SJSA1 (cell line): ENCODE measurements at regions not wholly inside any gene's neighbourhood (a gene's known extent, or its start where the extent isn't known, plus 50 kb on each side); places are given as distances from the start of the nearest gene placed in this dataset.

ENCODE experiments used
- DNase-seq, 2 experiments: peaks; one replicate each; pipeline ENCODE4 v3.0.0-alpha.2; 2015 to 2020; ENCODE audit warnings: low spot score in 2 of 2, low read depth in 1 of 2
- H3K27ac ChIP-seq: fragments of 250-450 bp; sonication (Bioruptor Pico); 2 replicates; pipeline ENCODE4 v1.5.1; 2020; ENCODE audit warnings: mild to moderate bottlenecking, moderate library complexity
- H3K27me3 ChIP-seq: fragments of 250-450 bp; sonication (Bioruptor Pico); replicated peaks from 2 replicates; pipeline ENCODE4 v1.5.1; 2020; ENCODE audit warnings: mild to moderate bottlenecking, moderate library complexity
- H3K36me3 ChIP-seq: fragments of 250-450 bp; sonication (Bioruptor Pico); 2 replicates; pipeline ENCODE4 v1.5.1; 2020; ENCODE audit warnings: mild to moderate bottlenecking
- H3K4me1 ChIP-seq: fragments of 250-450 bp; sonication (Bioruptor Pico); replicated peaks from 2 replicates; pipeline ENCODE4 v1.6.1; 2021; ENCODE audit warnings: mild to moderate bottlenecking
- H3K4me3 ChIP-seq: fragments of 250-450 bp; sonication (Bioruptor Pico); 2 replicates; pipeline ENCODE4 v1.5.1; 2020; ENCODE audit warnings: mild to moderate bottlenecking
- H3K9me3 ChIP-seq: fragments of 250-450 bp; sonication (Bioruptor Pico); replicated peaks from 2 replicates; pipeline ENCODE4 v1.5.1; 2020; ENCODE audit warnings: mild to moderate bottlenecking

DNA sequence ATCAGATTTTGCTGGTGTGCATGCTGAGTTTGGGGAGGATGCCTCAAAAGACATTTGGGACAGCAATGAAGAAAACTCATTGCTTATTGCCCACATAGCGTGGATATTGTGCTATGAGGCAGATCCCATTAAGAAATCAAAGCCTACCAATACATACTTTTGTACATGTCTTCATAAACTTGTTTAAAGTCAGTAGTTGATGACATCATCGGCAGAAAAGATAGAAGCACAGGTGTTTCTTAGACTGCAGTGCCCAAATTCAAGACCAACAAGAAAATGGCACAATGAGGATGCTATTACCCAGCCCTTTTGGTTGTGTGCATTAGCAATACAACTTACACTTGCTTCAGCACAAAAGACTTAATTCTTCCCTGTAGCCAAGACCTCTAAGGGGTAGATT is 428.7 kb upstream of the RARB start:
- Histone ChIP-seq H3K4me3 (no peak overlapping the region), H3K27me3 (no peaks in the 10 kb centered on the region), H3K9me3 (no peaks in the 10 kb centered on the region), H3K4me1 (peaks cover 23% of the 10 kb centered on the region), H3K36me3 (no peaks in the 10 kb centered on the region), H3K27ac (no peak overlapping the region)
- DNase-seq: no peak

DNA sequence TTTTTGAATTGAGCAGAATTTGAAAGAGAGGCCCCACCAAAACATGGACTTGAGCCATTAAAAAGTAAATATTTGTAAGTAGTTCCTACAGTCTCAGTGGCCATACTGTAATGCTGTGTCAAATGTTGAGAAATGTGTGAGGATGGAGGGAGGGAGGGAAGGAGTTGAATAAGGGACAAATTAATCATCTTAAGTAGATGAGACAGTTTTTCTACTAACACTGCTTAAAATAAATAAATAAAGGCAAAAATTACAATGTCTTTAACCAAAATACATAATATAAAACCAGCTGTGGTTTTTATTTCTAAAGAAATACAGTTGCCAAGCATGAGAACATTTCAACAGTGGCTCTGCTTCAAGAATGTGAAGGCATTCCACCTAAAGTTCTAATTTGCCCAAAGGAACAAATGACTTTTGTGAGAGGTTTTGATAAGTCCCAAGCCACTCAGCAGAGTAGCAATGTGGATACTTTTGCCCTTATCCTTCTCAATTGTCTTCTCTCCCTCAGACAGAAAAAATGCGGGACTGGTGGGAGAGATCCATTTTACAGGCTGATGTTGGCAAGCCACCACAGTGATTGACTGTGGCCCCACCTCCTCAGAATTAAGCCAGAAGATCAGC is 427.0 kb upstream of the RARB start:
- H3K27ac ChIP-seq: 0 out of 2 replicates have a peak overlapping the region, but pooled peaks have one; percentile 19
- peaks cover 14% of the 10 kb centered on the region for H3K4me1 ChIP-seq
- no peaks in the 10 kb centered on the region for H3K9me3 ChIP-seq
- no peaks in the 10 kb centered on the region for H3K36me3 ChIP-seq
- no peaks in the 10 kb centered on the region for H3K27me3 ChIP-seq
- DNase-seq: peak; percentile 41 to 75
- no peak overlapping the region for H3K4me3 ChIP-seq

DNA sequence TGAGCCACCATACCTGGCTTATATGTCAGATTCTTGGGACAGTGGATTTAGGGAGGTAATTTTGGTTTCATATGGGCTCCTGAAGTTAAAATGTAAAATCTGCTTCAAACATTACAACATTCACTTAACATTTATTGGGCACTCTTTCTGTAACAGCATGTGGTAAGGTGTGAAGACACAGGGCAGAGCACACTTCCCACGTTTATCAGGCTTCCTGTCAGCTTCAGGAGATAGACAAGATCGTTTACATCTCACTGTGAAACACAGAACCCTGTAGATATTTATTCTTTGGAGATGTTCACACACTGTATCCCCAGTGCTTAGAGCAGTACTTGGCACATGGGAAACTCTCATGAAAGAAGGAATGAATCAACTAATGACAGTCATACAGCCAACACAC is 426.0 kb upstream of the RARB start:
- H3K36me3 ChIP-seq: no peaks in the 10 kb centered on the region
- H3K9me3 ChIP-seq: no peaks in the 10 kb centered on the region
- peaks cover 14% of the 10 kb centered on the region for H3K4me1 ChIP-seq
- no peak for DNase-seq
- H3K4me3 ChIP-seq: no peak overlapping the region
- no peak overlapping the region for H3K27ac ChIP-seq
- H3K27me3 ChIP-seq: no peaks in the 10 kb centered on the region

DNA sequence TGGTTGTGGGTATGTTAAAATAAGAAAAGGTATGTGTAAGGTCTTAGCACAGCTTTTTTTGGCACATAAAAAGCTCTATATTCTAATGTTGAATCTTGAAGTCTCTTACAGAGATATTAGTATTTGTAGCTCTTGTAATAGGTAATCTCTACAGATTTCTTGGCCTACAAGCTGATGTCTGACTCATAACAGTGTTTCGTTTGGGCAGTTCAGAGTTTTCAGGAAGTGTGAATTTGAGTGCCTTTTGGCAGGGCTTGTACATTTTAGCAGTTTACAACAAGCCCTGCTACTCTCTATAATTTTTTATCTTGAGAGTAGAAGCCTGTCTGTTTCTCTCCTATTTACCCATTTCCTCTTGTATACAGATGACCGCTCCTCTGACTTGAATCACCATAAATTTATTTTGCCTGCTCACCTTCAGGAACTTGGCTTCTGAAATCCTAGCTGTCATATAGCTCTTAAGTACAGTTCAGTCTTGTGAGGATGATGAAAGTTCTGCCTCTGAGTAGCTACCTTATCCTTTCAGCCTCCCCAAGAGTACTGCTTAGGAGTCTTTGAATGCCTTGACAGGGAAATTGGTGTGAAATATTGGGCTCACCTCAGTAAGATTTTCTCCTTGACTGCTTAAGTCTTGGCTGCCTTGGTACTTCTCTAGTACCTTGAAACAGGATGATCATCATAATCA is 419.9 kb upstream of the RARB start:
- Histone ChIP-seq H3K4me3 (no peak overlapping the region), H3K27me3 (no peaks in the 10 kb centered on the region), H3K36me3 (no peaks in the 10 kb centered on the region), H3K27ac (no peak overlapping the region), H3K9me3 (no peaks in the 10 kb centered on the region), H3K4me1 (no peaks in the 10 kb centered on the region)
- no peak for DNase-seq

DNA sequence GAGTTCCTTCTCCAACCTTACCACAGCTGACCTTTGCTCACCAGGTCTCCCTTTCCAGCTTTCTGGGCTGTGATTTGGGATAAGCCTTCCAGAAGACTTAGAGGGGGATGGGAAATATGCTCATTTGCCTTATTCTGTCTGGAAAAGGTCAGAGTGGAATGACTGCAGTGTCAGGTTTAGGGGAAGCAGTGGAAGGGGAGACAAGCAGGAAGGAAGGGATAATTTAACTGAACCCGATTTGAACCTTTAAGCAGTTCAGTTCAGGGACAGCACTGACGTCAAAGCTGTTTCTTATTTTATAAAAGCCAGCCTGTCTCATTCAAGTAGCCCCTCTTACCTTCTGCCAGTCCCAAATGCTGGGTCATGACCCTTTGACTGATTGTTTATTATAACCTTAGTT is 418.4 kb upstream of the RARB start:
- no peaks in the 10 kb centered on the region for H3K9me3 ChIP-seq
- no peaks in the 10 kb centered on the region for H3K36me3 ChIP-seq
- DNase-seq: no peak
- H3K4me1 ChIP-seq: no peaks in the 10 kb centered on the region
- no peak overlapping the region for H3K27ac ChIP-seq
- no peaks in the 10 kb centered on the region for H3K27me3 ChIP-seq
- H3K4me3 ChIP-seq: no peak overlapping the region

DNA sequence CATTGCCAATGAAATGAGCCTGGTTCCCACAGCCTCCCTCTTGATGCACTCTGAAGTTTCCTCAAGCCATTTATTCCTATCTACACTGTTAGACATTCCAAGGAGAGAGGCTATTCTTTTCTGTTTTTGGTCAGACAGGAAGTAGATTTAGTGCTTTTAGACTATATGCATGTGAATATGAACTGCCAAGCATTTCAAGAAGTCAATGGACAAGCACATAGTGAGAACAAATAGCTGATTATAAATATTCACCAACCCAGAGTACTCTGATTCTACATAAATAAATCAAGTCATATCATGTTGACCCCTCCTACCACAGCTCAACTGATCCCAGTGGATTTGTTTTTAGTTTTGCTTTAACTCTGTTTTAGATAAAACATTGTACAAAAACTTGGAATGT is 412.5 kb upstream of the RARB start:
- no peaks in the 10 kb centered on the region for H3K9me3 ChIP-seq
- no peak for DNase-seq
- H3K27me3 ChIP-seq: no peaks in the 10 kb centered on the region
- H3K4me1 ChIP-seq: no peaks in the 10 kb centered on the region
- H3K27ac ChIP-seq: no peak overlapping the region
- no peak overlapping the region for H3K4me3 ChIP-seq
- H3K36me3 ChIP-seq: no peaks in the 10 kb centered on the region

DNA sequence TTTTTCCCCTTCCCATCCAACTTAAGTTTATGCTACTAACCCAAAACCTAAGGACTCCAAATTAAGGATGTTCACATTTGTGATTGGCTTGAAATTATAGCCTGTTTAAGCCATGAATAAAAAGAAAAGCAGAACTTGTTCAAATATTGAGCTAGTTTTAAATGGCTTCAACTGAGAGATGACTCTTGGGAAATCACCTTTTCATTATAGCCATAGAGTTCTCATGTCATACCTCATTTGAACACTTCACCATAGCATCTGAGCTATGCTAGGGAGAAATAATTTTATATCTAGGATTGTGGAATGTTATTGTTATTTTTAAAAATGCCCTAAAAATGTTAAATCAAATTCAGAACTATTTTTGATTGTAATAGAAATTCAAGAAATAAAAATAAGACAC is 409.2 kb upstream of the RARB start:
- no peak overlapping the region for H3K27ac ChIP-seq
- no peak overlapping the region for H3K4me3 ChIP-seq
- no peaks in the 10 kb centered on the region for H3K9me3 ChIP-seq
- no peaks in the 10 kb centered on the region for H3K27me3 ChIP-seq
- peaks cover 5% of the 10 kb centered on the region; the same call in 1 of the 2 replicates for H3K4me1 ChIP-seq
- DNase-seq: no peak
- no peaks in the 10 kb centered on the region for H3K36me3 ChIP-seq

DNA sequence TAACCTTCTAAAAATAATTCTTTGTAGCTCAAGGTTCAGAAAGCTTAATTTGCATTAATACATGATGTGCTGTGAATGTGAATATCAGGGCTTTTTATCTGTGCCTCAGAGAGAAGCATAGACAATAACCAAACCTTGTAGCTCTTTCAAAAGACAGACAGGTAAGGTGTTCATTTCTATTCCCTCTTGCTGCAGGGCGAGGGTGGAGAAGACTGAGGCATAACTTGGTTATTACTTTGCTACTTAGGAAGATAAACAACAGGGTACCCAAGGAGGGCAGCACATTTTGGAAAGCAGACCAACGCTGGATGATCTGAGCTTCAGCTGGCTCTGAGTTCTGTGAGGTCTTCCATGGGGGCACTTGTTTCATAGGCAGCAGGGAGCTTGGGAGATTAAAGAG is 408.6 kb upstream of the RARB start:
- Histone ChIP-seq H3K27me3 (no peaks in the 10 kb centered on the region), H3K27ac (no peak overlapping the region), H3K4me1 (peaks cover 5% of the 10 kb centered on the region; the same call in 1 of the 2 replicates), H3K4me3 (no peak overlapping the region), H3K9me3 (no peaks in the 10 kb centered on the region), H3K36me3 (no peaks in the 10 kb centered on the region)
- no peak for DNase-seq

DNA sequence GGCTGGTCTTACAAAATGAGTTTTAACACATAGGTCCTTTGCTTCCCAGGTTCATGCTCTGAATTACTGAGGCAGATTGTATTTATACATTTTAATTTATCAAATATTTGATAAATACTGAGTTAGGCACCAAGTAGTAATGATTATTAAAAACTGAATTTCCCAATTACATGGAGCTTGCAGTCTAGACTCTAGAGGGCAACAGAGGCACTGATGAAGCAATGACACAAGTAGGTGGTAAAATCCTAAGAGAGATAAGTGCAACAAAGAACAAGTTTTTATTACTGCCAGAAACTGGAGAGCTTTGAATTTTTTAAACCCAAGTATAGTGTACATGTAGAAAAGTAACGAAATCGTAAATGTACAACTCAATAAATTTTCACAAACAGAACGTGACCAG is 406.2 kb upstream of the RARB start:
- H3K27me3 ChIP-seq: no peaks in the 10 kb centered on the region
- no peaks in the 10 kb centered on the region for H3K36me3 ChIP-seq
- DNase-seq: no peak
- no peak overlapping the region for H3K4me3 ChIP-seq
- H3K27ac ChIP-seq: no peak overlapping the region
- H3K4me1 ChIP-seq: peaks cover 5% of the 10 kb centered on the region; the same call in 1 of the 2 replicates
- no peaks in the 10 kb centered on the region for H3K9me3 ChIP-seq

DNA sequence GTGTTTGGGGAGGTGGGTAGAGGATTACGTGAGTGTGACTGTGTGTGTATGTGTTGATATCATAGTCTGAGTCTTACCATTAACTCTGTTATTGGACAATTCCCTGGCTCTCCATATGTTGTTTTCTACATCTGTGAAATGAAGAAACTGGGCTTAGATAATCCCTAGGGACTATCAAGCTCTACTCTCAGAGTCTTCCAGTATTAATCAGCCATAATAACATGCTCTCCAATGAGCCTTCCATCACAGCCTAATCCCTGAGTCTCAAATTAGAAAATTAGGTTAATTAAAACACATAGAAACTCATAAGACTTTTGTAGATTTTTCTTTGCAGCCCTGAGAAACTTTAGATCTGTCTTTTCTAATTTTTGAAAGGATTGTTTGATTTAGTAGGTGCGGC is 404.2 kb upstream of the RARB start:
- H3K27ac ChIP-seq: no peak overlapping the region
- H3K36me3 ChIP-seq: no peaks in the 10 kb centered on the region
- no peaks in the 10 kb centered on the region for H3K27me3 ChIP-seq
- H3K4me1 ChIP-seq: peaks cover 5% of the 10 kb centered on the region; the same call in 1 of the 2 replicates
- H3K9me3 ChIP-seq: no peaks in the 10 kb centered on the region
- H3K4me3 ChIP-seq: no peak overlapping the region
- no peak for DNase-seq

DNA sequence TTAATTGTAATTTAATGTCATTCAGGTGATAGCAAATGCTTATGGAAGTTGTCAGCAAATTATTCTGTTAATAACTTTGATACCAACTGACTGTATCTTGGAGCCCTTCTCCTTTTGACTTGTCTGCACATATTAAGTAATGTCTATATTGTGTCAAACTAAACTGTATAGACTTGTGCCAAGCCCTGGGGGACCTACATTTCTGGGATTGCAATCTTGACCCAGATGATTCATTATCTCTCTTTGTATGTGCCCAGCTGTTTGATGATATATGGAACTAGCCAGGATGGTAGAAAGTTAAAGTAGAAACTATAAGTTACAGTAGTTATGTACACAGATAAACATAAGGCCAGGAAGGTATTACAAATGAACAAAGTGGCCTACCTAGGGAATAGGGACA is 402.8 kb upstream of the RARB start:
- no peaks in the 10 kb centered on the region for H3K36me3 ChIP-seq
- no peaks in the 10 kb centered on the region for H3K27me3 ChIP-seq
- no peak overlapping the region for H3K4me3 ChIP-seq
- no peak for DNase-seq
- H3K9me3 ChIP-seq: no peaks in the 10 kb centered on the region
- peaks cover 5% of the 10 kb centered on the region; the same call in 1 of the 2 replicates for H3K4me1 ChIP-seq
- no peak overlapping the region for H3K27ac ChIP-seq

DNA sequence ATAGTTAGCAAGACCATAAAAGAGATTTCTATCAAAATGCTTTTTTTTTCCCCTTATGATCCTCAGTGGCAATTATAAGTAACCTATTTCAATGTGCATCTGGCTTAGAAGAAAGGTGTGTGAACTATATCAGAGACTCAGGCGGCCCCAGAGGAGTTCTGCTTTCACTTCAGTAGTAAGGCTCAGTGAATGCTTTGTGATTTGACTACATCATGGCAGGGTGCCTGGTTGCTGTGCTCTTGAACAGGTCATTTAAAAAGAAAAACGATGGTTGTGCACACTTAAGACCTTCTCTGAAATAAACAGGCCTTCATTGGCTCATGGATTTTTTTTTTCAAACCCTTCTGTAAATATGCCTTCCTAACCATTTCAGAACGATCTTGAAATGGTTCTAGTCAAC is 400.4 kb upstream of the RARB start:
- Histone ChIP-seq H3K27ac (no peak overlapping the region), H3K4me1 (no peaks in the 10 kb centered on the region), H3K36me3 (no peaks in the 10 kb centered on the region), H3K27me3 (no peaks in the 10 kb centered on the region), H3K9me3 (no peaks in the 10 kb centered on the region), H3K4me3 (no peak overlapping the region)
- no peak for DNase-seq

DNA sequence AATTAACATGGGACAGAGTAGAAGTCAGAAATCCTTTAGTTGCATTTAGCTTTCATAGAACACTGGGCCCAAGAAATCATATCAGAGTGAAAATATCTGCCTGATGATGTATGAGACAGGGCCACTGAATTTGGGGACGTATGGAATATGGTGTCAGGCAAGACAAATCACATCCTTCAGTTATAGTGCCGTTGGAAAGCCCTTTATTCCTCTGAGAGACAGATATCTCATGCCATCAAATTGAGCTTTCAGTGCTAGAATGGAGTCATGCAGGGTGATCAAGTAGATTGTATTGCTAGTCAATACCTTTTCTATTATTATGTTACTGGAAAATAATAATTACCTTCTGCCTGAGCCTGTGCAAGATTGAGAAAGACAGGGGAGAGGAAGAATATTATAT is 398.2 kb upstream of the RARB start:
- H3K36me3 ChIP-seq: no peaks in the 10 kb centered on the region
- no peak for DNase-seq
- H3K9me3 ChIP-seq: no peaks in the 10 kb centered on the region
- H3K27me3 ChIP-seq: no peaks in the 10 kb centered on the region
- H3K4me1 ChIP-seq: no peaks in the 10 kb centered on the region
- H3K27ac ChIP-seq: no peak overlapping the region
- H3K4me3 ChIP-seq: no peak overlapping the region

DNA sequence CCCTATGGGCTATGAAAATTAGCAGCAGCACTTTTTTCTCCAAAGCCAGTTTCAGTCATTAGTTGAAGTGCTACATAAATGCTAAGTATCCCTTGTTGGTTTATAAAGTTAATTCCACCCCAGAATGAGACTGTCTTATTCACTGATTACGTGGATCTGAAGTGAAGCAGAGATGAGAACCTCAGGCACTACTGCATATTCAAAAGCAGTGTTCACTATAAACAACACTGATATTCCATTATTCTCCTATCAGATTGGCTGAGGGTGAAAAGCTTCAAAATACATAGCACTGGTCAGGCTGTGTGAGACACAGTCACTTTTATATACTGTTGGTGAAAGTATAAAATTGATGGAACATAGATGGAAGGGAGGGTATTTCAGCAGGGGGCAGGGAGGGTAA is 395.7 kb upstream of the RARB start:
- Histone ChIP-seq H3K27ac (no peak overlapping the region), H3K4me3 (no peak overlapping the region), H3K9me3 (no peaks in the 10 kb centered on the region), H3K27me3 (no peaks in the 10 kb centered on the region), H3K4me1 (peaks cover 20% of the 10 kb centered on the region), H3K36me3 (no peaks in the 10 kb centered on the region)
- DNase-seq: no peak
